ENCODE measurements at regions not wholly inside any gene's neighbourhood (a gene's known extent, or its start where the extent isn't known, plus 50 kb on each side); places are given as distances from the start of the nearest gene placed in this dataset.

GRCh38 chr1:234921266-234922062, 207.2 kb downstream of the TOMM20 start:
- TF ChIP-seq, protein P1, sequence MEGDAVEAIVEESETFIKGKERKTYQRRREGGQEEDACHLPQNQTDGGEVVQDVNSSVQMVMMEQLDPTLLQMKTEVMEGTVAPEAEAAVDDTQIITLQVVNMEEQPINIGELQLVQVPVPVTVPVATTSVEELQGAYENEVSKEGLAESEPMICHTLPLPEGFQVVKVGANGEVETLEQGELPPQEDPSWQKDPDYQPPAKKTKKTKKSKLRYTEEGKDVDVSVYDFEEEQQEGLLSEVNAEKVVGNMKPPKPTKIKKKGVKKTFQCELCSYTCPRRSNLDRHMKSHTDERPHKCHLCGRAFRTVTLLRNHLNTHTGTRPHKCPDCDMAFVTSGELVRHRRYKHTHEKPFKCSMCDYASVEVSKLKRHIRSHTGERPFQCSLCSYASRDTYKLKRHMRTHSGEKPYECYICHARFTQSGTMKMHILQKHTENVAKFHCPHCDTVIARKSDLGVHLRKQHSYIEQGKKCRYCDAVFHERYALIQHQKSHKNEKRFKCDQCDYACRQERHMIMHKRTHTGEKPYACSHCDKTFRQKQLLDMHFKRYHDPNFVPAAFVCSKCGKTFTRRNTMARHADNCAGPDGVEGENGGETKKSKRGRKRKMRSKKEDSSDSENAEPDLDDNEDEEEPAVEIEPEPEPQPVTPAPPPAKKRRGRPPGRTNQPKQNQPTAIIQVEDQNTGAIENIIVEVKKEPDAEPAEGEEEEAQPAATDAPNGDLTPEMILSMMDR (IDR thresholded peaks at IDR 0.05; ENCODE audit: low read length) = no peak
- no peak for TF ChIP-seq EZH2 (IDR thresholded peaks at IDR 0.05; ENCODE audit: borderline replicate concordance, low read length)
